ENCODE measurements at regions not wholly inside any gene's neighbourhood (a gene's known extent, or its start where the extent isn't known, plus 50 kb on each side); places are given as distances from the start of the nearest gene placed in this dataset.

DNA sequence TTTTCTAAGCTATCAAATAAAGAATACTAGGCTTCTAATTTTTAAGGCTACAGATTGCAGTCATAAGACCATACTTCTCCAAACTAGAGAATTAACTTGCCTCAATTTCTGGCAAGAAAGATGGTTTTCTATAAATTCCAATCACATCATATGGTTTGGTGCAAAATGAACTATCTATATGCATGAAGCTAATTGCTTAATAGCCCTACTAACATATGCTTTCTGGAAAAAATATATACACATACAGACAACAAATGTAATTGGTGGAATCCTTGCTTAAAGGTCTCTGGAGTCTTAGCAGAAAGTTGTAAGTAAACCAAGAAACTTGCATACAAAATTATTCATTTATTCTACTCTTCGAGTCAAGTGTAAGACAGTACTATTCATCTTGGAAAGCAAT lies 113.1 kb upstream of the NANOGP8 start:
- Mint-ChIP-seq H3K9me3 (ENCODE audit: low read depth) (no peaks in the 10 kb centered on the region), H3K4me1 (ENCODE audit: low read depth) (no peaks in the 10 kb centered on the region), H3K27me3 (ENCODE audit: low read depth) (no peaks in the 10 kb centered on the region), H3K4me3 (ENCODE audit: unreplicated experiment) (no peak overlapping the region), H3K27ac (ENCODE audit: unreplicated experiment) (no peak overlapping the region), H3K36me3 (ENCODE audit: low read depth) (no peaks in the 10 kb centered on the region)
- TF ChIP-seq CTCF (IDR thresholded peaks at IDR 0.05) = no peak
- DNase-seq (ENCODE audit: low spot score) = no peak

DNA sequence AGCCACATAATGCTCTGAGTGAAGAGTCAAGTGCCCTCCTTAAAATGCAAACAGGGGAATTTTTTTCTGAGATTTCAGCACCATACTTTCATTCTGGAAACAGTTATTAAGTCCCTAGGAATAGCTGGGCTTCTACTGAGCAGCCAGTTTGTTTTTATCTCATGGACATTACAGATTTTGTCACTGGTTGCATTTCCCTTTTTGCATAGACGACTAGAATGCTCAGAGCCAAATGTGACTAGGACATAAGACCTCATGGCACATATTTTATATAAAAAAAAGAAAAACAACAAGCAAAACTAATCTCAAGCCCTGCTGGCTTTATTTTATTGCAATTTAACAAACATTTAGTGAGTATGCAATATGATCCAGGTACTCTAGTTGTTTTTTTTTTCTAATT lies 112.7 kb upstream of the NANOGP8 start:
- TF ChIP-seq CTCF (IDR thresholded peaks at IDR 0.05) = no peak
- no peaks in the 10 kb centered on the region for H3K9me3 Mint-ChIP-seq (ENCODE audit: low read depth)
- DNase-seq (ENCODE audit: low spot score) = no peak
- no peaks in the 10 kb centered on the region for H3K36me3 Mint-ChIP-seq (ENCODE audit: low read depth)
- no peak overlapping the region for H3K27ac Mint-ChIP-seq (ENCODE audit: unreplicated experiment)
- no peak overlapping the region for H3K4me3 Mint-ChIP-seq (ENCODE audit: unreplicated experiment)
- H3K27me3 Mint-ChIP-seq (ENCODE audit: low read depth) = no peaks in the 10 kb centered on the region
- H3K4me1 Mint-ChIP-seq (ENCODE audit: low read depth) = no peaks in the 10 kb centered on the region

DNA sequence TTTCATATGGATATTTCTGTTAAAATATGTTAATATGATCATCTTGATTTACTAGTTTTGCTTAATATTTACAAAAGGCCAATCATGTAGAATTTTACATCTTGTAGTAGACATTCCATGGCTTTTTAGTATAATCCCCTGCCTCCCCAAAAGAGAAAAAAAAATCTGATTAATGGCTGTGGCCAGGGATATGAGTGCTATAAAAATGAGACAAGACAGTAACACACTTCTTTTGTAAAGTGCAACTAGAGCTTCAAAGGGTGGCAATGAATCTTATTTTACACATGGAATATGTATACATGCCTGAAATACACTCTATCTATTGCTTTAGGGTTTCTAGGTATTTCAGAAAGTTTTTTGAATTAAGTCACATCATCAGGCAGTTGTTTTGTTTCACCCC lies 112.2 kb upstream of the NANOGP8 start:
- Mint-ChIP-seq H3K27ac (ENCODE audit: unreplicated experiment) (no peak overlapping the region), H3K27me3 (ENCODE audit: low read depth) (no peaks in the 10 kb centered on the region), H3K9me3 (ENCODE audit: low read depth) (peaks cover 1% of the 10 kb centered on the region), H3K4me3 (ENCODE audit: unreplicated experiment) (no peak overlapping the region), H3K36me3 (ENCODE audit: low read depth) (no peaks in the 10 kb centered on the region), H3K4me1 (ENCODE audit: low read depth) (no peaks in the 10 kb centered on the region)
- no peak for TF ChIP-seq CTCF (IDR thresholded peaks at IDR 0.05)
- DNase-seq (ENCODE audit: low spot score) = no peak

DNA sequence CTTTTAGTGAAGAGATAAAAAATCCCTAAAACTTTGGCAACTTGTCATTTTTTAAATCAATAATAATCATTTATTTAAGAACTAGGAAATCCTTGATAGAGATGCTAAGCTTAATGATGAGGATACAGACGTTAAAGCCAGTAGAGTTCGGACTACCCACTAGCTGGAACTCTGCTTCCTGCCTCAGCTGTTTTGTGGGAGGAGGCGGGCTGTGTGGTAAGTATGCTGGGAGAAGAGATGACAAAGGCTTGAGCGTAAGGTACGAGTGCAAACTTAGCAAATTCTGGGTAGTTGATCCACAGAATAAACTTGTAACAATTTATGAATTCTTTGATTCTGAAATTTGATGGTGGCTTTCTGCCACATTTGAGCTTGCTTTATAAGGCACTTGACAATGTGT lies 111.2 kb upstream of the NANOGP8 start:
- Mint-ChIP-seq H3K9me3 (ENCODE audit: low read depth) (peaks cover 9% of the 10 kb centered on the region), H3K4me1 (ENCODE audit: low read depth) (no peaks in the 10 kb centered on the region), H3K27ac (ENCODE audit: unreplicated experiment) (no peak overlapping the region), H3K27me3 (ENCODE audit: low read depth) (no peaks in the 10 kb centered on the region), H3K4me3 (ENCODE audit: unreplicated experiment) (no peak overlapping the region), H3K36me3 (ENCODE audit: low read depth) (peaks cover 6% of the 10 kb centered on the region)
- DNase-seq (ENCODE audit: low spot score) = no peak
- no peak for TF ChIP-seq CTCF (IDR thresholded peaks at IDR 0.05)

DNA sequence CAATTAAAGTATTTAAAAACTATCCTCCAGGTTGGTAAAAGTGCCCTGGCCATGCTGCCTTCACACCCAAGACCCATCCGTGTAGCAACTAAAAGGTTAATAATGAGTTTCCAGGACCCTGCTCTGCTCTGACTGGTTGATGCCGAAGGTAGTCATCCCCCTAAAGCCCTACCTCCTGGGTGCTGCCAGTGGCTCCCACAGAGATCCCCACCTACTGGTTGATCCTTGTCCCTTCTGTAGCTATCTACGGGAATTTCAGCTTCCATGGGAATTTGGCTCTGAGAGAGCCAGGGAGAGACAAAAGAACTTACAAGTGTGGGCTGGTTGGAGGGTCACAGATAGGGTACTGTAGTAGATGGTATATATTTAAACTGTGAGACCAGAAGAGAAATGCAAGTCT lies 110.6 kb upstream of the NANOGP8 start:
- no peak for TF ChIP-seq CTCF (IDR thresholded peaks at IDR 0.05)
- H3K9me3 Mint-ChIP-seq (ENCODE audit: low read depth) = peaks cover 12% of the 10 kb centered on the region
- no peak overlapping the region for H3K4me3 Mint-ChIP-seq (ENCODE audit: unreplicated experiment)
- H3K4me1 Mint-ChIP-seq (ENCODE audit: low read depth) = no peaks in the 10 kb centered on the region
- no peak overlapping the region for H3K27ac Mint-ChIP-seq (ENCODE audit: unreplicated experiment)
- no peak for DNase-seq (ENCODE audit: low spot score)
- H3K27me3 Mint-ChIP-seq (ENCODE audit: low read depth) = no peaks in the 10 kb centered on the region
- H3K36me3 Mint-ChIP-seq (ENCODE audit: low read depth) = peaks cover 6% of the 10 kb centered on the region
